H1 (cell line): ENCODE measurements at regions not wholly inside any gene's neighbourhood (a gene's known extent, or its start where the extent isn't known, plus 50 kb on each side); places are given as distances from the start of the nearest gene placed in this dataset.

Source experiments
- KDM4A ChIP-seq: IDR thresholded peaks from one replicate; pipeline ENCODE4 v1.7.1; 2012; ENCODE audit warnings: low read depth, mild to moderate bottlenecking, moderate library complexity, low read length, inconsistent platforms; ENCODE audit not compliant: severe bottlenecking
- TEAD4 ChIP-seq: IDR thresholded peaks from 2 replicates; pipeline ENCODE4 v1.6.1; 2012; ENCODE audit warnings: low read depth, low read length, inconsistent platforms, mixed read lengths

DNA sequence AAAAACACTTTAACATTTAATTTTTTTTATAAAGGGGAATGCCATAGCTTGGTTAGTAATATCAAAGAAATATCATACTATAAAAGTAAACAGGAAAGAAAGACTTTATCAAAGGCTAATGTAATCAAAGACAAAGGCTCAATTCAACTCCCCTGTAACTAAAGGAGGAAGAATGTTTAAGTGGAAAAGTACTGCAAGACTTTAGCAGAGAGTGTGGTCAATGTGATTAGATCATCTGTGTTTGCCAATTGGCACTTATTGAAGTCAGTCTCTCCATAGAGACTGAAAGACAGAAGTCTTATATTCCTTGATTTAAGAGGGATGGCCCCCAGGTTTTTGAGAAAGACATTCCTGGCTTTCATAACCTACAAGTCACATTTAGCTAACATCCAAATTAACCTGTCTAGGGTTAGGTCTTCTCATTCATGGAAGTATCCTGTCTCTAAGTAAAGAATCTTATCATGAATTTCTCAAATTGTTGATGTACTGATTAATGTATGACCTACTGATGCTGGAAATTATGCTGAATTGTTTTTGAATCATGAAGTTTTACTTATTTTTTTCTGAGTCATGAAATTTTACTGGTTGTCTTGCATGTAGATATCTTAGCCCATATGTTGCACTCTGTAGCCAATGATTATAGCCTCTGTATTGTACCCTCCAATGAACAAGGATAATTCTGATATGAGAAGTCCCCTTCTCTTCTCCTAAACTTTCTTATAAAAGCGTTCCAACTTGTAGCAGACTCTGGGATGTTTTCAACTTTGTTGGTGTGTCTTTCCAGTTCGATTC is 65.4 kb downstream of the ATXN7L3B start (continued):
- TF ChIP-seq TEAD4 (no peak), KDM4A (no peak)
